ENCODE measurements at regions not wholly inside any gene's neighbourhood (a gene's known extent, or its start where the extent isn't known, plus 50 kb on each side); places are given as distances from the start of the nearest gene placed in this dataset.

DNA sequence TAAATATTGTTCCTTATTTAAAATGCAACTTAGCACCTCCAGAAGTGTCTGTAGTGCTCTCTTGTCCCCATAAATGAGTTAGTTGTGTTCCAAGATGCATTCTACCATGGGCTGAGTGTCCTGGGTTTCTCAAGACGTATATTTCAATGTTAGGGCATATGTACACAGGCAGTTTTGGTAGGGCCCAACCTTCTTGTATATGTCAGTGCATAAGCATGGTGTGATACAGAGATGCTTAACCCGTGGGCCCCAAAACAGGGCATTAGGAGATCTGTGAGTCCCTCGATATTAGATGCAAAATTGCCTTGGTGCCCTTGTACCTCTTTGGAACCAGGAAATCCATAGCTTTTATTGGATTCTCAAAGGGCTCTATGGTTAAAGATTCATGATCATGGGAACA, 91.5 kb upstream of the HIVEP1 start:
- ATAC-seq (replicated peaks) (no peak), DNase-seq (no peak)
- no peak overlapping the region for H3K4me3 Mint-ChIP-seq
- H3K27me3 Mint-ChIP-seq = peaks cover 6 to 8% of the 10 kb centered on the region in 2 donors
- H3K4me1 Mint-ChIP-seq (ENCODE audit: low read depth in 2 of 2) = no peaks in the 10 kb centered on the region
- H3K36me3 Mint-ChIP-seq (ENCODE audit: insufficient read depth) = no peaks in the 10 kb centered on the region
- no peaks in the 10 kb centered on the region for H3K9me3 Mint-ChIP-seq
- H3K27ac Mint-ChIP-seq = no peak overlapping the region

DNA sequence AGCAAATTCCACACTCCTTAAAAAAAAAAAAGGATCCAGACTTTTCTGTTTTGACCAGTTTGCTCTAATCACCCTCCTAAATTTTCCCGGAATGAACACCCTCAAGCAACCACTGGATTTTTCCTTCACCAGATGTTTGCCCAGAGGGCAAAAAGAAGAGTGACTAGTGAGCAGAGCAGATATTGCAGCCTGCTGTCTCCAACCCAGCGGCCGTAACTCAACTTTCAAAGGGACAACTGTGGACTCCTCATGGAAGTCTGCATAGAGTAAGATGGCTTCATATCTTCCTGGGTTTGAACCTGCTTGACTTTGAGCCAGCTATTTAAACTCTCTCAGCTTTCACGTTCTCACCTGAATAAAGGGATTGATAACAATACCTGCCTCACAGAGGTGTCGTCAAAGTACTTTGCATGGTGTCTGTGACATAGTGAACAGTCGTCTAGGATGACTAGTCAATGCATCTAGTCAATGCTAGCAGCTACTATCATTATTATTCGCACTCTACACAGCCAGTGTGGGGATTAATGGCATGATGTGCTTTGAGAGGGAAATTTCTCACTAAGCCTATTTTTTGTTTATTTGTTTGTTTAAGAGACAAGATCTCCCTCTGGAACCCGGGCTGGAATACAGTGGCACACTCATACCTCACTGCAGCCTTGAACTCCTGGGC, 92.2 kb upstream of the HIVEP1 start:
- Mint-ChIP-seq H3K27ac (no peak overlapping the region), H3K4me1 (ENCODE audit: low read depth in 2 of 2) (no peaks in the 10 kb centered on the region), H3K9me3 (no peaks in the 10 kb centered on the region), H3K4me3 (no peak overlapping the region), H3K36me3 (ENCODE audit: insufficient read depth) (no peaks in the 10 kb centered on the region), H3K27me3 (peaks cover 5 to 6% of the 10 kb centered on the region in 2 donors)
- ATAC-seq (replicated peaks) (no peak), DNase-seq (no peak)

DNA sequence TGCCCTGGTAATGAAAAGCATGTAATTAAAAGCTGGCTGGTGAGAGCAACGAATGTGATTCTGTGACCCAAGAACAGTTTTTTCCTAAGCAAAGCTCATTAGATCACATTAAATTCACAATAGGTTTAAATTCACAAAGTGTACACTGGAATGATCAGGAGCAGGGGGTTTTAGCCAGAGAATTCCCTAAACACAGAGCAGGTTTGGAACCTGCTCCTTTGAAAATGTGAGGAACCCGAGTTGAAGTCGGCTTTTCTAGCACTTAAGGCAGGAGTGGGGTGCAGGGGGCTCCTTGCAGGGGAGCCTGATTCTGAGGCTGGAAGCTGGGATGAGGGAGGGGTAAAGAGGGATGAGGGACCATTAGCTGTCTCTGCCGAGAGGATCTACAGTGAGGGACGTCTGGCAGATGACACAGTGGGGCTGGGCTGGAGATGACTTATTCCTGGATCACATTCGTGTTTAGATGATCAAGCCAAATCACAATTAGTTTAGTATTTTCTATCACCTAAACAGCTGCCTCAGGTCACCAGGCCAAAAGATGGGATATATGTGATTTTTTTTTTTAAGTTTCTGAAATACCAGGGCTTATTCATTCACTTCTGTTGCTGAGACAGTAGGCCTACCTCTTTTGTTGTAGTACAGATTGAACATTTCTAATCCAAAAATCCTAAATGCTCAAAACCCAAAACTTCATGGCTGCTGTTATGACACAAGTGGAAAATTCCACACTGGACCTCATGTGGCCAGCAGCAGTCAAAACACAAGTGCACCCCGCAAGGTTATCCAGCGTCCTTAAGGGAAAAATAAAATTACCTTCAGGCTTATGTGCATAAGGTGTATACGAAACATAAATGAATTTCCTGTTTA, 93.1 kb upstream of the HIVEP1 start:
- DNase-seq (no peak), ATAC-seq (replicated peaks) (no peak)
- no peaks in the 10 kb centered on the region for H3K36me3 Mint-ChIP-seq (ENCODE audit: insufficient read depth)
- H3K27ac Mint-ChIP-seq = no peak overlapping the region
- no peak overlapping the region for H3K4me3 Mint-ChIP-seq
- no peaks in the 10 kb centered on the region for H3K4me1 Mint-ChIP-seq (ENCODE audit: low read depth in 2 of 2)
- peaks cover 5 to 6% of the 10 kb centered on the region in 2 donors for H3K27me3 Mint-ChIP-seq
- H3K9me3 Mint-ChIP-seq = no peaks in the 10 kb centered on the region

DNA sequence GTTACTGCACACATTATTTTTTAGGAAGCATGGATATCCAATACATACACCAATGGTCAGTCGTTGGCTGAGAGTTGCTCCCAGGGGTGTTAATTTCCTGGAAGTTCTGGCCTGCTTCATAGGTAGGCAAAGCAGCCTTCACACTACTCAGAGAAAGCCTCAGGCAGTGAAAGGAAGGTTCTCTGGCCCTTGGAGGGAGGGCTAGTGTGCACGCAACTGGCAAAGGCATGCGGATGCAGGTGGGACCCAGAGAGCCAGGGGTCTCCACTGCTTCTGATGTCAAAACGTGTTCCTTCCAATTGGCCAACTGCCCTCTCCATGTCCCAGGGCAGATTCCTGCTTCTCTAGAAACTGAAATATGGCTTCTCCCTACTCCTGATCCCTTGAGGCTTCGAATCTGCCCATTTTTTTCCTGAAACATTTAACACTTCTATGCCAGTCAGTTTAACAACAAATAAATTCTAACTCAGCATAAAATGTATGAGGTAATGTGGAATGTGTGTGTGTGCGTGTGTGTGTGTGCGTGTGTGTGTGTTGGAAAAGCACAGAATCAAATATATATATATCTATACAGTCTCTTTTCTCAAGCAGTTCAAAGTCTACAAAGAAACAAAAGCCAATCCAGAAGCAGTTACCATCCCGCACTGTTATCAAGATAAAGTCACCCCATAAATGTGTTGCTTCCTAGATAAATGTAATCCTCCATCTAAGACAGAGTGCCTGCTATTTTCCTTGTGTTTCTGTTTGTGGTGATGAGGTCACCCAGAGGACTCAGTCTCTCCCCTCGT, 94.0 kb upstream of the HIVEP1 start:
- H3K36me3 Mint-ChIP-seq (ENCODE audit: insufficient read depth) = no peaks in the 10 kb centered on the region
- no peak overlapping the region for H3K4me3 Mint-ChIP-seq
- no peaks in the 10 kb centered on the region for H3K9me3 Mint-ChIP-seq
- no peak for ATAC-seq (replicated peaks)
- peak overlapping the region in 1 of 2 donors; percentile 16 for H3K27ac Mint-ChIP-seq
- DNase-seq = no peak
- H3K27me3 Mint-ChIP-seq = peaks cover 0 to 6% of the 10 kb centered on the region in 2 donors
- H3K4me1 Mint-ChIP-seq (ENCODE audit: low read depth in 2 of 2) = no peaks in the 10 kb centered on the region

DNA sequence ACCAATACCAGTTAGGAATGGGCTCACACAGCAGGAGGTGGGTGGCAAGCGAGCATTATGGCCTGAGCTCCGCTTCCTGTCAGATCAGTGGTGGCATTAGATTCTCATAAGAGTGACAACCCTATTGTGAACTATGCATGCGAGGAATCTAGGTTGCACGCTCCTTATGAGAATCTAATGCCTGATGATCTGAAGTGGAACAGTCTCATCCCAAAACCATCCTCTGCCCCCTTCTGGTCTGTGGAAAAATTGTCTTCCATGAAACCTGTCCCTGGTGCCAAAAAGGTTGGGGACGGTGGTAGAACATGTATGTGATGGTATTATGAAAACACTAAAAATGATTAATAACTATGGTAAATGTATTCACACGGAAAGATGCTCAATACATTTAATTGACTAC, 99.7 kb upstream of the HIVEP1 start:
- peaks cover 7 to 18% of the 10 kb centered on the region in 2 donors for H3K27me3 Mint-ChIP-seq
- no peaks in the 10 kb centered on the region for H3K4me1 Mint-ChIP-seq (ENCODE audit: low read depth in 2 of 2)
- no peak overlapping the region for H3K4me3 Mint-ChIP-seq
- no peaks in the 10 kb centered on the region for H3K36me3 Mint-ChIP-seq (ENCODE audit: insufficient read depth)
- DNase-seq (no peak), ATAC-seq (replicated peaks) (no peak)
- no peak overlapping the region for H3K27ac Mint-ChIP-seq
- H3K9me3 Mint-ChIP-seq = no peaks in the 10 kb centered on the region

DNA sequence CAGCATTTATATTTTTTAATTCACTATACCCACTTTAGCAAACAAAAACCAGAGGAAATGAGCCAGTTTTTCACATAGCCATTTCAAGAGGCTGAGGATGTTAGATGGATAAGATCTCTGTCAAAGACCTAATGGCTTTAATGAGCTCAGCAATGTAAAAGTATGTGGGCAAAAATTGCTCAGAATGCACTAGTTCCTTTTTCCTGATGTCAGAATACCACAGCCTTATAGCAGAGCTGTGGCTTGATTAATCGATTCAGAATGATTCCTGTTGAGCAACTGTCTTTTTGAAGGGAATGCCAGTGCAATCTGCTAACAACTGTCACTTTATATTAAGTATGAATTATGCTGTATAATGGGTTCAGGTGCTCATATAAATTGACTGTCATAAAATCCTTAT, 100.6 kb upstream of the HIVEP1 start:
- H3K27me3 Mint-ChIP-seq = peaks cover 12 to 23% of the 10 kb centered on the region in 2 donors
- H3K27ac Mint-ChIP-seq = no peak overlapping the region
- H3K4me3 Mint-ChIP-seq = no peak overlapping the region
- no peaks in the 10 kb centered on the region for H3K4me1 Mint-ChIP-seq (ENCODE audit: low read depth in 2 of 2)
- DNase-seq = no peak
- ATAC-seq (replicated peaks) = no peak
- H3K36me3 Mint-ChIP-seq (ENCODE audit: insufficient read depth) = no peaks in the 10 kb centered on the region
- H3K9me3 Mint-ChIP-seq = no peaks in the 10 kb centered on the region

DNA sequence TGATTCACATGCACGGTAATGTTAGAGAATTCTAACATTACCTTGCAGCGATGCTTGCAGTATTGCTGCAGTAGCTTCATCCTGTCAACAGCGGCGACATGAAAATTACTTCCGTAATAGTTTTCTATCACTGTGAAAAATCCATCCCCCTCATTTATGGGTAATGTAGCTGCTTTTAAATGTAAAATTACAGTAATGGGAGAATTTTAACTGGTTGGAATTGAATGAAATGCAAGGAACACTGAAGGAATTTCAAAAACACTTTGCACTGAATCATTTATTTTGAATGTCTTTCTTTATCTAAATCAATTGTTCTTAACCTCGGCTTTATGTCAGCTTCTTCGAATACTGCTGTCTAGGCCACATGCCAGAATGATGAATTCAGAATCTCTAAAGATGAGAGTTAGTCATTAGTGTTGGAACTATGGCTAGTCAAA, 102.4 kb upstream of the HIVEP1 start:
- no peaks in the 10 kb centered on the region for H3K4me1 Mint-ChIP-seq (ENCODE audit: low read depth in 2 of 2)
- ATAC-seq (replicated peaks) = no peak
- DNase-seq = no peak
- H3K4me3 Mint-ChIP-seq = no peak overlapping the region
- H3K9me3 Mint-ChIP-seq = no peaks in the 10 kb centered on the region
- H3K27ac Mint-ChIP-seq = no peak overlapping the region
- H3K36me3 Mint-ChIP-seq (ENCODE audit: insufficient read depth) = no peaks in the 10 kb centered on the region
- peaks cover 22 to 29% of the 10 kb centered on the region in 2 donors for H3K27me3 Mint-ChIP-seq

DNA sequence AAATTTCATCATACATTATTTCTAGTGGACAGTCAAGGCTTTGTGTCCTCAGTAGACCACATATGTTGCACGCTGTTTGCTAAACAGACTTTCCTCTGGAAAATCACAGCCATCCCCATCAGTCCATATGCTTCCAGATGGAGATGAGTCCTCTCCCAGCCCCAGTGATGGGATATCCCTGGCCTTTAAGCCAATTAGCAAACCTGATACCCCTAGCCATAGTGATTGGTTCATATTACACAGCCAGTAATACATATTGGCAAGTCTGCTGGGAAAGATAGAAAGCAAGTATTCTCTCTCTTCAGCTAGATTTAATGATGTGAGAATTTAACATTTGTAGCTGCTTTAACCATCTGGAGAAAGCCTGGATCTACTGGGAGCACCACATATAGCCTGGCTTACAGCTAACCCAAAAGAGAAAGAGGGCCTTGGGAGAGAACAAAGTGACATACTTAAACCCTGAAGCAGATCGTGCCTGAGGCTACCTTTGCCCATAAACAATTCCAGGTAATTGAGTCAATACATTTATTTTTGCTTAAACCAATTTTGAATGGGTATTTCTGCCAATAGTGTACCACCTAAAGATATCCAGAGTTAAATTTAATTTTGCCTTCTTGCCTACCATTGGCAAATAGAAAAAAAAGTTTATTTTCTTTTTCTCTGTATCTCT, 103.5 kb upstream of the HIVEP1 start:
- no peak overlapping the region for H3K27ac Mint-ChIP-seq
- ATAC-seq (replicated peaks) = no peak
- H3K27me3 Mint-ChIP-seq = peaks cover 32% of the 10 kb centered on the region in 2 donors
- no peaks in the 10 kb centered on the region for H3K4me1 Mint-ChIP-seq (ENCODE audit: low read depth in 2 of 2)
- DNase-seq = no peak
- H3K4me3 Mint-ChIP-seq = no peak overlapping the region
- H3K36me3 Mint-ChIP-seq (ENCODE audit: insufficient read depth) = no peaks in the 10 kb centered on the region
- no peaks in the 10 kb centered on the region for H3K9me3 Mint-ChIP-seq

DNA sequence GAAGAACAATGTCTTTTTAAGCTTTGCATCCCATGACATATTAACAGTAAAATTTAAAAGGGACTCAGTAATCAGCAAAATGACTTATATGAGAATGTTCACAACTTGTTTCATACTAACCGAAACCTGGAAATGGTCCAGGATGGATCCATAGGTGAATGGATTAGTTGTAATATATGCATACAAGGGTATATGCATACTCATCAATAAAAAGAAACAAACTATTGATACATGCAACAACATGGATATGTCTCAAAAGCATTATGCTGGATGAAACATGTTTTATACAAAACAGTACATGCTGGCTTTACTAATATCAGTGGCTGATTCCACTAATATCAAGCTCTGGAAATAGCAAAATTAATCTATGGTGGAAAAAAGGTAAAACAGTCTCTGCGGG, 108.5 kb upstream of the HIVEP1 start:
- Mint-ChIP-seq H3K27me3 (peaks cover 63 to 66% of the 10 kb centered on the region in 2 donors), H3K27ac (no peak overlapping the region), H3K4me1 (ENCODE audit: low read depth in 2 of 2) (peaks cover 5 to 6% of the 10 kb centered on the region in 2 donors), H3K9me3 (no peaks in the 10 kb centered on the region), H3K36me3 (ENCODE audit: insufficient read depth) (no peaks in the 10 kb centered on the region), H3K4me3 (no peak overlapping the region)
- DNase-seq (no peak), ATAC-seq (replicated peaks) (no peak)

DNA sequence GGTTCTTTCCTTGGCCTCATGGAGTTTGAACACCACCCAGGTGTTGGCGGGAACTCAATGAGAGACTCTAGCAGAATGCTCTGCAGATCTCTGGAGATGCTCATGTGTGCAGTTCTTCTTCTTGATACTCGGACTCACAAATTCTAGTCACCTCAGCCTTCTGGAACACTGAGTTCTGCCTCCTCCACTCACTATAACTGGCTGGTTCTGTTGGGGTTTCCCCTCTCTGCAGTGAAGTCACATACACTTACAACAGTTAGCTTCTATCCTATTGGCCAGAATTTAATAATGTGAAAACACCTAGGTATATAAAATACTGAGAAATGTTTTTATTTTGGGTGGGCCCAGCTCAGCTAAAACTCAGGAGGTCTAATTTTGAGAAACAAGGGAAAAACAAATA, 109.6 kb upstream of the HIVEP1 start:
- Mint-ChIP-seq H3K9me3 (no peaks in the 10 kb centered on the region), H3K27ac (no peak overlapping the region), H3K4me1 (ENCODE audit: low read depth in 2 of 2) (peaks cover 5 to 6% of the 10 kb centered on the region in 2 donors), H3K27me3 (peaks cover 52 to 62% of the 10 kb centered on the region in 2 donors), H3K4me3 (no peak overlapping the region), H3K36me3 (ENCODE audit: insufficient read depth) (no peaks in the 10 kb centered on the region)
- DNase-seq (no peak), ATAC-seq (replicated peaks) (no peak)

DNA sequence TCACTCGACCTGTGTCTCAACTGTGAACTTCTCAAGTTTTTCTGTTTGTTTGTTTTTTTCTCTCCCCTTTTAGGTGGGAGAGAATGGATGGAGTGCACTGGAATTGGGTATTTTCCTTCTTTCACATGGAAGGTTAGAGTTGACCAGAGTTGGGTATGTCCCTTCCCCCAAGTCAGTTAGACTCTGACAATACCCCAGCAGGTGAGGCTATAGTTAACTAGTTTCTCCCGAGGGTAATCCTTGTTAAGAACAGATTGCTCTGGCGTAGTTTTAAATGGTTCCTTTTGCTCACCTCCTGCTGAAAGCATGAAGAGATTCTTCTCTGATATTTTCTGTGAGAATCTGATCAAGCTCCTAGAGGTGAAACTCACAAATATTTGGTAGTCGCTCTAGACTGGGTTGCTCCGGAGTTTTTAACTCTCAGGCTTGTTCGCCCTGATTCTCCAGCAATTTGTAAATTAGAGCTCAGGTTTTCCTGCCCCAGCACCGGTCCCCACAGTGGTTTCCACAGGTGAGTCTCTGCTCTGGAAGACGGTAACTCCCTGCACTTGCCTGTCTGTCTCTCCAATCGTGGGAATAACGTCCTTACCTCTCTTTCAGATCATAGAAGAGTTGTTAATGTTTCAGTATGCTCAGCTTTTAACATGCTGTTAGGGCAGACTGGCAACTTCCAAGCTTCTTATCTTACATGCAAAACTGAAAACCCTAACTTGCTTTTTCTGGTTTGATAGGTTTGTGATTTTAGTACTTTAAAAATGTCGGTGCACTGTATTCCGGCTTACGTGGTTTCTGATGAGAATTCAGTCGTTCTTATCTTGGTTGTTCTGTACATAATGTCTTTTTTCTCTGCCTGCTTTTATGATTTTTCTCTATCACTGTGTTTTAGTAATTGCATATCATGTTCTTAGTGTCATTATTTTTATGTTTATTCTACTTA, 111.2 kb upstream of the HIVEP1 start:
- no peak for DNase-seq
- no peak overlapping the region for H3K4me3 Mint-ChIP-seq
- H3K27ac Mint-ChIP-seq = no peak overlapping the region
- H3K9me3 Mint-ChIP-seq = no peaks in the 10 kb centered on the region
- H3K27me3 Mint-ChIP-seq = peaks cover 46 to 56% of the 10 kb centered on the region in 2 donors
- peaks cover 5 to 6% of the 10 kb centered on the region in 2 donors for H3K4me1 Mint-ChIP-seq (ENCODE audit: low read depth in 2 of 2)
- no peaks in the 10 kb centered on the region for H3K36me3 Mint-ChIP-seq (ENCODE audit: insufficient read depth)
- no peak for ATAC-seq (replicated peaks)

DNA sequence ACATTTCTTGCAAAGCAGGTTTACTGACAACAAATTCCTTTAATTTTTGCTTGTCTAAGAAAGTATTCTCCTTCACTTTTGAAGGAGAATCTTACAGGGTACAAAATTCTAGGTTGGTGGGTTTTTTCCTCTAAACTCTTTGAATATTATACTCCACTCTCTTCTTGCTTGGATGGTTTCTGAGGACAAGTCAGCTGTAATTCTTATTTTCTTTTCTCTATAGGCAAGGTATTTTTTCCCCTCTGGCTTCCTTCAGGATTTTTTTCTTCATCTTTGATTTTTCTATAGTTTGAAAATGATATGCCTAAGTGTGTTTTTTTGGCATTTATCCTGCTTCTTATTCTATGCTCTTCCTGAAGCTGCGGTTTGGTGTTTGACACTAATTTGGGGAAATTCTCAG, 112.5 kb upstream of the HIVEP1 start:
- peaks cover 40 to 50% of the 10 kb centered on the region in 2 donors for H3K27me3 Mint-ChIP-seq
- peaks cover 5 to 6% of the 10 kb centered on the region in 2 donors for H3K4me1 Mint-ChIP-seq (ENCODE audit: low read depth in 2 of 2)
- no peak overlapping the region for H3K4me3 Mint-ChIP-seq
- H3K9me3 Mint-ChIP-seq = no peaks in the 10 kb centered on the region
- ATAC-seq (replicated peaks) (no peak), DNase-seq (no peak)
- H3K36me3 Mint-ChIP-seq (ENCODE audit: insufficient read depth) = no peaks in the 10 kb centered on the region
- no peak overlapping the region for H3K27ac Mint-ChIP-seq

Measured in effector memory CD8-positive, alpha-beta T cell (primary cell).